Endothelial cell of umbilical vein (primary cell): ENCODE measurements at regions not wholly inside any gene's neighbourhood (a gene's known extent, or its start where the extent isn't known, plus 50 kb on each side); places are given as distances from the start of the nearest gene placed in this dataset.

Experiments
- BruUV-seq: library from RNA; stranded (reverse); fragments of 400-500 nt; replicated peaks from 2 replicates; lab custom pipeline; 2021; lab: Mats Ljungman, UMichigan
- CTCF ChIA-PET: fragments of 300-600, 350-600 bp; sonication (Branson Sonifier 250); formaldehyde crosslinking; loops from one replicate; lab custom pipeline; 2021; ENCODE audit warnings: antibody characterized with exemption, inconsistent platforms; lab: Charles Lee
- POLR2A ChIA-PET: fragments of 300-600, 350-600 bp; sonication (Branson Sonifier 250); formaldehyde crosslinking; loops from one replicate; lab custom pipeline; 2021; ENCODE audit warnings: antibody characterized with exemption, inconsistent platforms; lab: Charles Lee
- DNase-seq: peaks from one replicate; pipeline ENCODE4 v3.0.0-alpha.2; 2011; ENCODE audit warnings: low read depth, low spot score
- FAIRE-seq: peaks from 2 replicates; lab custom pipeline; 2011; peaks lifted over from hg19 to GRCh38; lab: Jason Lieb, UNC
- H2AFZ ChIP-seq: 2 replicates; pipeline ENCODE4 v1.6.0; 2012; ENCODE audit warnings: low read depth, low read length, control low read depth, inconsistent platforms
- H3K27ac ChIP-seq: 2 replicates; pipeline ENCODE4 v1.5.1; 2011; ENCODE audit warnings: low read depth, mild to moderate bottlenecking, control low read depth, low read length, moderate library complexity; ENCODE audit not compliant: insufficient read depth
- H3K27me3 ChIP-seq, 2 experiments: 2 replicates each; pipeline versions ENCODE4 v1.6.0 to v1.6.1; 2011; ENCODE audit warnings: low read length in 2 of 2, mixed read lengths in 1 of 2; ENCODE audit not compliant: control insufficient read depth in 2 of 2, insufficient read depth in 2 of 2
- H3K36me3 ChIP-seq, 2 experiments: 2 replicates in 1 of 2; 3 replicates in 1 of 2; pipeline ENCODE4 v1.5.1; 2011; ENCODE audit warnings: low read length in 2 of 2, mild to moderate bottlenecking in 1 of 2, moderate library complexity in 1 of 2; ENCODE audit not compliant: control insufficient read depth in 2 of 2, insufficient read depth in 2 of 2; ENCODE audit errors: extremely low read depth in 1 of 2
- H3K4me1 ChIP-seq: 3 replicates; pipeline ENCODE4 v1.5.1; 2011; ENCODE audit warnings: mild to moderate bottlenecking, low read length; ENCODE audit not compliant: control insufficient read depth, insufficient read depth; ENCODE audit errors: extremely low read depth
- H3K4me2 ChIP-seq: 2 replicates; pipeline ENCODE4 v1.6.1; 2011; ENCODE audit warnings: low read length, control low read depth, mixed read lengths; ENCODE audit not compliant: insufficient read depth
- H3K4me3 ChIP-seq, 3 experiments: fragments of 200-600 bp in 1 of 3; sonication (generic), shearing (Covaris generic) in 1 of 3; replicated peaks in 1 of 3; 2 replicates each; pipeline ENCODE4 v1.5.1; 2011 to 2016; ENCODE audit warnings: control low read depth in 3 of 3, low read length in 3 of 3, mild to moderate bottlenecking in 2 of 3, inconsistent platforms in 1 of 3, low read depth in 1 of 3, moderate library complexity in 1 of 3; ENCODE audit not compliant: insufficient read depth in 1 of 3
- H3K79me2 ChIP-seq: 2 replicates; pipeline ENCODE4 v1.6.0; 2012; ENCODE audit warnings: low read length, inconsistent platforms; ENCODE audit not compliant: control insufficient read depth, insufficient read depth
- H3K9ac ChIP-seq: replicated peaks from 2 replicates; pipeline ENCODE3; 2011; ENCODE audit warnings: low read length, control low read depth; ENCODE audit not compliant: insufficient read depth; ENCODE audit errors: extremely low read depth
- H3K9me1 ChIP-seq: replicated peaks from 3 replicates; pipeline ENCODE4 v1.6.0; 2011; ENCODE audit warnings: mild to moderate bottlenecking, low read length; ENCODE audit not compliant: control insufficient read depth, insufficient read depth; ENCODE audit errors: extremely low read depth
- H3K9me3 ChIP-seq: replicated peaks from 2 replicates; pipeline ENCODE4 v1.5.1; 2012; ENCODE audit warnings: low read length, inconsistent platforms; ENCODE audit not compliant: control insufficient read depth, insufficient read depth
- H4K20me1 ChIP-seq: replicated peaks from 2 replicates; pipeline ENCODE3; 2011; ENCODE audit warnings: mild to moderate bottlenecking, low read length; ENCODE audit not compliant: control insufficient read depth, insufficient read depth; ENCODE audit errors: extremely low read depth
- CTCF ChIP-seq, 2 donors: IDR thresholded peaks; 1 replicate in 1 of 2; 2 replicates in 1 of 2; pipeline ENCODE4 v1.5.1; 2011; ENCODE audit warnings: low read length in 2 of 2, mild to moderate bottlenecking in 2 of 2, moderate library complexity in 2 of 2, control low read depth in 1 of 2, inconsistent platforms in 1 of 2, low read depth in 1 of 2; ENCODE audit not compliant: insufficient read depth in 1 of 2; ENCODE audit errors: extremely low read depth in 1 of 2
- EZH2 ChIP-seq: IDR thresholded peaks from 2 replicates; pipeline ENCODE4 v1.6.1; 2012; ENCODE audit warnings: borderline replicate concordance, low read depth, mild to moderate bottlenecking, moderate library complexity, low read length, inconsistent platforms; ENCODE audit not compliant: severe bottlenecking
- FOS ChIP-seq: IDR thresholded peaks from 2 replicates; pipeline ENCODE4 v1.6.1; 2011; ENCODE audit warnings: mild to moderate bottlenecking, low read length, moderate library complexity, borderline replicate concordance; ENCODE audit not compliant: insufficient read depth
- GATA2 ChIP-seq: IDR thresholded peaks from 2 replicates; pipeline ENCODE4 v1.7.0; 2011; ENCODE audit warnings: low read depth, mild to moderate bottlenecking, moderate library complexity, mixed read lengths, low read length; ENCODE audit not compliant: insufficient read length, insufficient read depth
- JUN ChIP-seq: IDR thresholded peaks from 2 replicates; pipeline ENCODE4 v1.6.1; 2011; ENCODE audit warnings: borderline replicate concordance, low read depth; ENCODE audit not compliant: insufficient read length, insufficient read depth
- MYC ChIP-seq: IDR thresholded peaks from one replicate; pipeline ENCODE4 v1.6.1; 2011; ENCODE audit warnings: mild to moderate bottlenecking, low read depth, low read length
- POLR2A ChIP-seq: IDR thresholded peaks from 2 replicates; pipeline ENCODE4 v1.6.1; 2012; ENCODE audit warnings: low read depth, mild to moderate bottlenecking, control low read depth, low read length
- POLR2AphosphoS5 ChIP-seq: IDR thresholded peaks from 2 replicates; pipeline ENCODE4 v1.6.1; 2012; ENCODE audit warnings: low read depth, mild to moderate bottlenecking, control low read depth, low read length, moderate library complexity; ENCODE audit not compliant: insufficient read depth
- dilution Hi-C: fragments of 300-500 bp; cut with MboI; formaldehyde crosslinking; loops from one replicate; pipeline ENCODE4 v1.15.0; 2019; ENCODE audit warnings: low sequenced_read_pairs; ENCODE audit not compliant: extremely low pct_ligation_motif_present
- intact Hi-C: fragments of 100-400 bp; cut with micrococcal nuclease; formaldehyde crosslinking; loops from one replicate; pipeline ENCODE4 v1.10.0; 2022
- TF ChIP-seq, protein P1 (sequence below): IDR thresholded peaks from 2 replicates; pipeline ENCODE4 v1.6.1; 2011; ENCODE audit not compliant: insufficient read depth, insufficient read length

DNA sequence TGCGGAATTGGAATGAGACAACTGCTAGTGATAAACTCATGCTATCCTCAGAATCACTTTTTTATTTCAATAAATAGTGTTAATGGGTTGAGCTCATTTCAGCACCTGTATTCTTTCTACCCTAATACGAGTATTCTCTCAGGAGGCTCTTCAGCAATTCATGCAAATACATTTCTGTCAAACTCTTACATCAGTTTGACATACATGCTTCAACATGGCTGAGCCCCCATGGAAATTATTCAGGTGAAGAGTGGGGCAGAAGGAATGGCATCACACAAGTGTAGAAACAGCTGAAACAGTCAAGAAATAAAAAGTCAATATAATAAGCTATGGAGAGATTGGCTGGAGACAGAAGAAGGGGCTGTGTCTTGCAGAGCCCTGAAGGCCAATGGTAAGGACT lies 77.8 kb upstream of the SNX19 start:
- Histone ChIP-seq H3K4me1 (peaks cover 9% of the 10 kb centered on the region), H3K9me3 (no peaks in the 10 kb centered on the region), H3K36me3 (no peaks in the 10 kb centered on the region), H3K9me1 (no peaks in the 10 kb centered on the region), H3K4me3 (no peak overlapping the region), H3K27me3 (peaks cover 0 to 2% of the 10 kb centered on the region in 2 experiments), H4K20me1 (no peaks in the 10 kb centered on the region), H3K27ac (no peak overlapping the region), H2AFZ (no peak overlapping the region), H3K9ac (no peak overlapping the region), H3K4me2 (no peak overlapping the region), H3K79me2 (no peaks in the 10 kb centered on the region)
- ChIA-PET POLR2A (no interaction called here), CTCF (no interaction called here)
- intact Hi-C loops (no loop called here), dilution Hi-C loops (no loop called here)
- FAIRE-seq = no peak
- BruUV-seq = no TSS peak
- DNase-seq = no peak
- no peak for TF ChIP-seq MYC
- no peak for TF ChIP-seq EZH2
- no peak for TF ChIP-seq JUN
- no peak for TF ChIP-seq GATA2
- TF ChIP-seq, protein P1, sequence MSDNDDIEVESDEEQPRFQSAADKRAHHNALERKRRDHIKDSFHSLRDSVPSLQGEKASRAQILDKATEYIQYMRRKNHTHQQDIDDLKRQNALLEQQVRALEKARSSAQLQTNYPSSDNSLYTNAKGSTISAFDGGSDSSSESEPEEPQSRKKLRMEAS = no peak
- TF ChIP-seq FOS = no peak
- TF ChIP-seq POLR2A = no peak
- no peak for TF ChIP-seq POLR2AphosphoS5
- no peak for TF ChIP-seq CTCF (IDR thresholded peaks at IDR 0.05; ENCODE audit: extremely low read depth in 1 of 2, insufficient read depth in 1 of 2, low read depth in 1 of 2, low read length in 2 of 2)
